SK-N-SH (cell line): ENCODE measurements at regions not wholly inside any gene's neighbourhood (a gene's known extent, or its start where the extent isn't known, plus 50 kb on each side); places are given as distances from the start of the nearest gene placed in this dataset.

Source experiments
- CTCF ChIA-PET: fragments of 300-600, 350-600 bp; formaldehyde crosslinking; extraction: SDS; loops from one replicate; lab custom pipeline; 2021; lab: Yijun Ruan, JAX
- POLR2A ChIA-PET: fragments of 350-600 bp; sonication (Branson Sonifier 250); formaldehyde crosslinking; extraction: SDS; loops from one replicate; lab custom pipeline; 2020; ENCODE audit warnings: antibody characterized with exemption, inconsistent platforms; lab: Yijun Ruan, JAX
- DNase-seq: peaks from one replicate; pipeline ENCODE4 v3.0.0; 2012
- H2AFZ ChIP-seq: fragments of 200-600 bp; sonication (generic); 2 replicates; pipeline ENCODE4 v1.8.1; 2016; ENCODE audit warnings: antibody characterized with exemption, mild to moderate bottlenecking, low read depth
- H3F3A ChIP-seq: fragments of 200-600 bp; sonication (generic); replicated peaks from 2 replicates; pipeline ENCODE3; 2016; ENCODE audit warnings: antibody characterized with exemption, mild to moderate bottlenecking; ENCODE audit not compliant: insufficient read depth
- H3K27ac ChIP-seq, 2 experiments: fragments of 200-500 bp in 1 of 2; fragments of 200-600 bp in 1 of 2; sonication (Bioruptor generic) in 1 of 2; sonication (generic), shearing (Covaris generic) in 1 of 2; 2 replicates each; pipeline versions ENCODE4 v1.5.1 to v1.6.1; 2014 to 2016; ENCODE audit warnings: low read depth in 2 of 2, inconsistent platforms in 1 of 2, low read length in 1 of 2, mild to moderate bottlenecking in 1 of 2, mixed read lengths in 1 of 2
- H3K27me3 ChIP-seq: fragments of 200-600 bp; sonication (generic), shearing (Covaris generic); 2 replicates; pipeline ENCODE4 v1.6.1; 2016; ENCODE audit warnings: mixed run types; ENCODE audit not compliant: insufficient read depth
- H3K36me3 ChIP-seq, 2 experiments: fragments of 200-500 bp in 1 of 2; fragments of 200-600 bp in 1 of 2; sonication (Bioruptor generic) in 1 of 2; sonication (generic) in 1 of 2; replicated peaks in 1 of 2; 2 replicates each; pipeline versions ENCODE3 to v1.5.1; 2014 to 2016; ENCODE audit warnings: low read length in 1 of 2, mild to moderate bottlenecking in 1 of 2; ENCODE audit not compliant: insufficient read depth in 2 of 2, control insufficient read depth in 1 of 2
- H3K4me1 ChIP-seq, 2 experiments: fragments of 200-500 bp in 1 of 2; fragments of 200-600 bp in 1 of 2; sonication (Bioruptor generic) in 1 of 2; sonication (generic), shearing (Covaris generic) in 1 of 2; 2 replicates each; pipeline versions ENCODE4 v1.5.1 to v1.6.1; 2014 to 2016; ENCODE audit warnings: low read depth in 1 of 2, low read length in 1 of 2, mixed run types in 1 of 2; ENCODE audit not compliant: insufficient read depth in 2 of 2, control insufficient read depth in 1 of 2
- H3K4me2 ChIP-seq: fragments of 200-600 bp; sonication (generic), shearing (Covaris generic); 2 replicates; pipeline ENCODE4 v1.6.1; 2017; ENCODE audit warnings: mixed run types
- H3K4me3 ChIP-seq, 2 experiments: fragments of 200-500 bp in 1 of 2; fragments of 200-600 bp in 1 of 2; sonication (Bioruptor generic) in 1 of 2; sonication (generic), shearing (Covaris generic) in 1 of 2; 2 replicates each; pipeline versions ENCODE4 v1.5.1 to v1.8.1; 2014 to 2016; ENCODE audit warnings: low read depth in 2 of 2, inconsistent platforms in 1 of 2, low read length in 1 of 2, mild to moderate bottlenecking in 1 of 2, mixed read lengths in 1 of 2, moderate library complexity in 1 of 2
- H3K79me2 ChIP-seq: fragments of 200-600 bp; sonication (generic); 2 replicates; pipeline ENCODE4 v1.8.1; 2017; ENCODE audit warnings: mild to moderate bottlenecking; ENCODE audit not compliant: insufficient read depth
- H3K9ac ChIP-seq: fragments of 200-600 bp; sonication (generic); 2 replicates; pipeline ENCODE4 v1.6.1; 2017; ENCODE audit warnings: mixed run types
- H3K9me2 ChIP-seq: fragments of 200-600 bp; sonication (generic); 2 replicates; pipeline ENCODE4 v1.6.1; 2017; ENCODE audit warnings: mixed run types
- H3K9me3 ChIP-seq: fragments of 200-600 bp; sonication (generic); 2 replicates; pipeline ENCODE4 v1.6.1; 2017; ENCODE audit warnings: mixed run types, mild to moderate bottlenecking, moderate library complexity
- H4K20me1 ChIP-seq: fragments of 200-600 bp; sonication (generic); 2 replicates; pipeline ENCODE4 v1.6.1; 2017; ENCODE audit warnings: mild to moderate bottlenecking, mixed run types; ENCODE audit not compliant: insufficient read depth
- CHD2 ChIP-seq: fragments of 150-350 bp; IDR thresholded peaks from 2 replicates; pipeline ENCODE4 v1.6.1; 2018; ENCODE audit warnings: low read length; ENCODE audit not compliant: partially characterized antibody
- ELF1 ChIP-seq: IDR thresholded peaks from 2 replicates; pipeline ENCODE4 v1.4.0; 2012
- FOSL2 ChIP-seq: IDR thresholded peaks from 2 replicates; pipeline ENCODE4 v1.4.0; 2012; ENCODE audit warnings: low read depth, mild to moderate bottlenecking, moderate library complexity, borderline replicate concordance
- FOXM1 ChIP-seq: IDR thresholded peaks from 2 replicates; pipeline ENCODE4 v1.4.0; 2012; ENCODE audit warnings: low read depth, mild to moderate bottlenecking
- JUND ChIP-seq: IDR thresholded peaks from 2 replicates; pipeline ENCODE4 v1.4.0; 2012
- MEF2A ChIP-seq: IDR thresholded peaks from 2 replicates; pipeline ENCODE4 v1.4.0; 2012; ENCODE audit warnings: low read depth, borderline replicate concordance
- MXI1 ChIP-seq: IDR thresholded peaks from 2 replicates; pipeline ENCODE4 v1.6.1; 2012; ENCODE audit warnings: mild to moderate bottlenecking, low read depth, low read length, improper control_type of control experiment
- POLR2AphosphoS5 ChIP-seq: IDR thresholded peaks from 2 replicates; pipeline ENCODE4 v1.6.1; 2012; ENCODE audit warnings: low read depth, low read length
- RAD21 ChIP-seq: IDR thresholded peaks from 2 replicates; pipeline ENCODE4 v1.6.1; 2012; ENCODE audit warnings: mild to moderate bottlenecking, low read length
- RCOR1 ChIP-seq: fragments of 150-350 bp; IDR thresholded peaks from 2 replicates; pipeline ENCODE4 v1.6.1; 2017; ENCODE audit warnings: antibody characterized with exemption, low read length
- RFX5 ChIP-seq: IDR thresholded peaks from 2 replicates; pipeline ENCODE4 v1.6.1; 2012; ENCODE audit warnings: mild to moderate bottlenecking, improper control_type of control experiment, low read length
- RXRA ChIP-seq: IDR thresholded peaks from 2 replicates; pipeline ENCODE4 v1.4.0; 2012; ENCODE audit warnings: low read depth, mild to moderate bottlenecking, borderline replicate concordance
- SIN3A ChIP-seq: IDR thresholded peaks from 2 replicates; pipeline ENCODE4 v1.6.1; 2012; ENCODE audit warnings: low read depth, mild to moderate bottlenecking, low read length, moderate library complexity, borderline replicate concordance
- TEAD4 ChIP-seq: IDR thresholded peaks from 2 replicates; pipeline ENCODE4 v1.4.0; 2012; ENCODE audit warnings: mild to moderate bottlenecking, borderline replicate concordance; ENCODE audit not compliant: insufficient read depth
- YY1 ChIP-seq: IDR thresholded peaks from 2 replicates; pipeline ENCODE4 v1.4.0; 2012; ENCODE audit warnings: low read depth, mild to moderate bottlenecking
- WGBS: methylation state at CpG from one replicate; pipeline ENCODE4 v1.1.6; 2017; ENCODE audit warnings: low lambda C conversion rate; 5-methylcytosine and 5-hydroxymethylcytosine counted together
- TF ChIP-seq, protein P1 (sequence below): IDR thresholded peaks from 2 replicates; pipeline ENCODE4 v1.4.0; 2012; ENCODE audit warnings: low read depth, borderline replicate concordance
- TF ChIP-seq, protein P2 (sequence below): IDR thresholded peaks from 2 replicates; pipeline ENCODE4 v1.6.1; 2012; ENCODE audit warnings: mild to moderate bottlenecking, low read depth, low read length, moderate library complexity

- CTCF ChIA-PET, result interaction anchor here (0.9 to 2.3 kb wide), 5 partner anchors 41 to 267 kb away, joined by 3 to 11 read pairs (median 3); no protein-coding TSS in a partner anchor
- H3K4me1 ChIP-seq, result peaks cover 38 to 41% of the 10 kb centered on the region in 2 experiments
- no peak overlapping the region for H2AFZ ChIP-seq
- H3K4me3 ChIP-seq, result peak overlapping the region; percentile 15 to 30; a peak in 2 of 4 replicates
- no peaks in the 10 kb centered on the region for H3K9me3 ChIP-seq
- no peak for DNase-seq
- no peaks in the 10 kb centered on the region for H4K20me1 ChIP-seq
- no peaks in the 10 kb centered on the region for H3K36me3 ChIP-seq
- H3F3A ChIP-seq, result peaks cover 36% of the 10 kb centered on the region
- POLR2A ChIA-PET, result no interaction called here
- peak overlapping the region; percentile 56 to 97; a peak in 3 of 4 replicates for H3K27ac ChIP-seq
- TF ChIP-seq ELF1 (no peak), SIN3A (no peak), TEAD4 (no peak), MEF2A (no peak), YY1 (no peak), FOXM1 (no peak), RAD21 (no peak), RCOR1 (no peak), JUND (no peak), RXRA (no peak), FOSL2 (no peak), POLR2AphosphoS5 (no peak)
- TF ChIP-seq, protein P1, sequence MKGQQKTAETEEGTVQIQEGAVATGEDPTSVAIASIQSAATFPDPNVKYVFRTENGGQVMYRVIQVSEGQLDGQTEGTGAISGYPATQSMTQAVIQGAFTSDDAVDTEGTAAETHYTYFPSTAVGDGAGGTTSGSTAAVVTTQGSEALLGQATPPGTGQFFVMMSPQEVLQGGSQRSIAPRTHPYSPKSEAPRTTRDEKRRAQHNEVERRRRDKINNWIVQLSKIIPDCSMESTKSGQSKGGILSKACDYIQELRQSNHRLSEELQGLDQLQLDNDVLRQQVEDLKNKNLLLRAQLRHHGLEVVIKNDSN, result no peak
- H3K79me2 ChIP-seq, result peaks cover 75% of the 10 kb centered on the region
- peak overlapping the region; percentile 81 for H3K4me2 ChIP-seq
- no peak overlapping the region for H3K9ac ChIP-seq
- H3K9me2 ChIP-seq, result no peaks in the 10 kb centered on the region
- H3K27me3 ChIP-seq, result no peaks in the 10 kb centered on the region
- 83% methylated on average over 10 of the region's 10 CpGs for WGBS
Observed at GRCh38 chr14:71588576-71589215, 343.5 kb upstream of the RGS6 start.

GRCh38 chr14:71589609-71590008 lies 342.6 kb upstream of the RGS6 start:
- ChIA-PET CTCF (interaction anchor here (0.9 to 2.3 kb wide), 3 partner anchors 50 to 163 kb away, joined by 3 to 11 read pairs (median 3); no protein-coding TSS in a partner anchor), POLR2A (no interaction called here)
- no peaks in the 10 kb centered on the region for H3K27me3 ChIP-seq
- no peaks in the 10 kb centered on the region for H3K9me2 ChIP-seq
- H2AFZ ChIP-seq, result no peak overlapping the region
- peak overlapping the region; percentile 81; the same call in 1 of the 2 replicates for H3K4me2 ChIP-seq
- peak overlapping the region; percentile 11; the same call in 1 of the 2 replicates for H3K9ac ChIP-seq
- WGBS, result 76% methylated on average over 2 of the region's 2 CpGs
- H3K4me1 ChIP-seq, result peaks cover 39 to 41% of the 10 kb centered on the region in 2 experiments
- peaks cover 76% of the 10 kb centered on the region for H3K79me2 ChIP-seq
- no peak for DNase-seq
- H3F3A ChIP-seq, result peaks cover 29% of the 10 kb centered on the region
- no peaks in the 10 kb centered on the region for H4K20me1 ChIP-seq
- H3K36me3 ChIP-seq, result no peaks in the 10 kb centered on the region
- no peaks in the 10 kb centered on the region for H3K9me3 ChIP-seq
- H3K27ac ChIP-seq, result peak overlapping the region in 1 of 2 experiments; percentile 58; a peak in 2 of 4 replicates
- peak overlapping the region in 1 of 2 experiments; percentile 30; a peak in 1 of 4 replicates for H3K4me3 ChIP-seq
- TF ChIP-seq, protein P2, sequence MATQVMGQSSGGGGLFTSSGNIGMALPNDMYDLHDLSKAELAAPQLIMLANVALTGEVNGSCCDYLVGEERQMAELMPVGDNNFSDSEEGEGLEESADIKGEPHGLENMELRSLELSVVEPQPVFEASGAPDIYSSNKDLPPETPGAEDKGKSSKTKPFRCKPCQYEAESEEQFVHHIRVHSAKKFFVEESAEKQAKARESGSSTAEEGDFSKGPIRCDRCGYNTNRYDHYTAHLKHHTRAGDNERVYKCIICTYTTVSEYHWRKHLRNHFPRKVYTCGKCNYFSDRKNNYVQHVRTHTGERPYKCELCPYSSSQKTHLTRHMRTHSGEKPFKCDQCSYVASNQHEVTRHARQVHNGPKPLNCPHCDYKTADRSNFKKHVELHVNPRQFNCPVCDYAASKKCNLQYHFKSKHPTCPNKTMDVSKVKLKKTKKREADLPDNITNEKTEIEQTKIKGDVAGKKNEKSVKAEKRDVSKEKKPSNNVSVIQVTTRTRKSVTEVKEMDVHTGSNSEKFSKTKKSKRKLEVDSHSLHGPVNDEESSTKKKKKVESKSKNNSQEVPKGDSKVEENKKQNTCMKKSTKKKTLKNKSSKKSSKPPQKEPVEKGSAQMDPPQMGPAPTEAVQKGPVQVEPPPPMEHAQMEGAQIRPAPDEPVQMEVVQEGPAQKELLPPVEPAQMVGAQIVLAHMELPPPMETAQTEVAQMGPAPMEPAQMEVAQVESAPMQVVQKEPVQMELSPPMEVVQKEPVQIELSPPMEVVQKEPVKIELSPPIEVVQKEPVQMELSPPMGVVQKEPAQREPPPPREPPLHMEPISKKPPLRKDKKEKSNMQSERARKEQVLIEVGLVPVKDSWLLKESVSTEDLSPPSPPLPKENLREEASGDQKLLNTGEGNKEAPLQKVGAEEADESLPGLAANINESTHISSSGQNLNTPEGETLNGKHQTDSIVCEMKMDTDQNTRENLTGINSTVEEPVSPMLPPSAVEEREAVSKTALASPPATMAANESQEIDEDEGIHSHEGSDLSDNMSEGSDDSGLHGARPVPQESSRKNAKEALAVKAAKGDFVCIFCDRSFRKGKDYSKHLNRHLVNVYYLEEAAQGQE, result no peak
- TF ChIP-seq MXI1, result no peak
- TF ChIP-seq CHD2, result no peak
- no peak for TF ChIP-seq RFX5
- no peak for TF ChIP-seq FOXM1
